ENCODE measurements at regions not wholly inside any gene's neighbourhood (a gene's known extent, or its start where the extent isn't known, plus 50 kb on each side); places are given as distances from the start of the nearest gene placed in this dataset.

DNA sequence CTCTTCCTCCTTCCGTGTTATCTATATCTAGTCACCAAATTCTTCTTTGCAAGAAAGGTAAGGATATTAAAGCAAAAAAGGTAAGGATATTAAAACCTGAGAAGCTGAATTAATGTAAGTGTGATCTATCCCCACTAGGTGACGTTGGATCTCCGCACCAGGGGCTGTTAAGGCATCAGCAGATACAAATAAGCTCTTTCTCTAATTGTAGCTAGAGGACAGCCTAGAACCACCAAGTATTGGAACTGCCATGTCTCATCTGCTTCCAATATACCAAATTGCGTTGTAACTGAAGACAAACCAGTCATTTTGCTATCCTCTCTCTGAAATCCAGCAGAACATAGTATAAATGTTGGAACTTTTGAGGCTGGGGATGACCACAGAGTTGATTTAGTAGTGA is 471.2 kb upstream of the TGFBR2 start:
- TF ChIP-seq, protein P1, sequence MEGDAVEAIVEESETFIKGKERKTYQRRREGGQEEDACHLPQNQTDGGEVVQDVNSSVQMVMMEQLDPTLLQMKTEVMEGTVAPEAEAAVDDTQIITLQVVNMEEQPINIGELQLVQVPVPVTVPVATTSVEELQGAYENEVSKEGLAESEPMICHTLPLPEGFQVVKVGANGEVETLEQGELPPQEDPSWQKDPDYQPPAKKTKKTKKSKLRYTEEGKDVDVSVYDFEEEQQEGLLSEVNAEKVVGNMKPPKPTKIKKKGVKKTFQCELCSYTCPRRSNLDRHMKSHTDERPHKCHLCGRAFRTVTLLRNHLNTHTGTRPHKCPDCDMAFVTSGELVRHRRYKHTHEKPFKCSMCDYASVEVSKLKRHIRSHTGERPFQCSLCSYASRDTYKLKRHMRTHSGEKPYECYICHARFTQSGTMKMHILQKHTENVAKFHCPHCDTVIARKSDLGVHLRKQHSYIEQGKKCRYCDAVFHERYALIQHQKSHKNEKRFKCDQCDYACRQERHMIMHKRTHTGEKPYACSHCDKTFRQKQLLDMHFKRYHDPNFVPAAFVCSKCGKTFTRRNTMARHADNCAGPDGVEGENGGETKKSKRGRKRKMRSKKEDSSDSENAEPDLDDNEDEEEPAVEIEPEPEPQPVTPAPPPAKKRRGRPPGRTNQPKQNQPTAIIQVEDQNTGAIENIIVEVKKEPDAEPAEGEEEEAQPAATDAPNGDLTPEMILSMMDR (optimal IDR thresholded peaks at IDR 0.05 in 1 of 3, IDR thresholded peaks at IDR 0.05 in 1 of 3, conservative IDR thresholded peaks at IDR 0.05 in 1 of 3; ENCODE audit: extremely low read depth in 1 of 3, insufficient read depth in 2 of 3, low read length in 3 of 3): no peak
- TF ChIP-seq EZH2 (IDR thresholded peaks at IDR 0.05; ENCODE audit: low read length): no peak
